Muscle layer of duodenum (tissue), 2 donors: ENCODE measurements at regions not wholly inside any gene's neighbourhood (a gene's known extent, or its start where the extent isn't known, plus 50 kb on each side); places are given as distances from the start of the nearest gene placed in this dataset.
"Not testable (repeated sequence)": the region's sequence is repeated elsewhere in the genome, so short reads cannot be mapped to it uniquely, and the experiment has no call there.

ENCODE experiments used
- H3K27ac ChIP-seq: one replicate; pipeline ENCODE4 v1.7.0; 2013; ENCODE audit warnings: mild to moderate bottlenecking, low read length
- H3K27me3 ChIP-seq: one replicate; pipeline ENCODE4 v1.7.0; 2013; ENCODE audit warnings: low read depth, mild to moderate bottlenecking, control low read depth, low read length
- H3K36me3 ChIP-seq, 2 donors: one replicate each; pipeline ENCODE4 v1.7.0; 2013; ENCODE audit warnings: low read length in 2 of 2, control low read depth in 1 of 2, mild to moderate bottlenecking in 1 of 2; ENCODE audit not compliant: insufficient read depth in 2 of 2, control insufficient read depth in 1 of 2
- H3K4me1 ChIP-seq, 2 donors: one replicate each; pipeline ENCODE4 v1.7.0; 2013; ENCODE audit warnings: low read length in 2 of 2, mild to moderate bottlenecking in 2 of 2, control low read depth in 1 of 2, moderate library complexity in 1 of 2; ENCODE audit not compliant: insufficient read depth in 2 of 2, control insufficient read depth in 1 of 2
- H3K4me3 ChIP-seq, 2 donors: one replicate each; pipeline ENCODE4 v1.7.0; 2013; ENCODE audit warnings: low read length in 2 of 2, low read depth in 1 of 2, mild to moderate bottlenecking in 1 of 2
- H3K9me3 ChIP-seq, 2 donors: one replicate each; pipeline ENCODE4 v1.7.0; 2013; ENCODE audit warnings: low read length in 2 of 2, control low read depth in 1 of 2, mild to moderate bottlenecking in 1 of 2; ENCODE audit not compliant: control insufficient read depth in 1 of 2
- donor health status: healthy.

DNA sequence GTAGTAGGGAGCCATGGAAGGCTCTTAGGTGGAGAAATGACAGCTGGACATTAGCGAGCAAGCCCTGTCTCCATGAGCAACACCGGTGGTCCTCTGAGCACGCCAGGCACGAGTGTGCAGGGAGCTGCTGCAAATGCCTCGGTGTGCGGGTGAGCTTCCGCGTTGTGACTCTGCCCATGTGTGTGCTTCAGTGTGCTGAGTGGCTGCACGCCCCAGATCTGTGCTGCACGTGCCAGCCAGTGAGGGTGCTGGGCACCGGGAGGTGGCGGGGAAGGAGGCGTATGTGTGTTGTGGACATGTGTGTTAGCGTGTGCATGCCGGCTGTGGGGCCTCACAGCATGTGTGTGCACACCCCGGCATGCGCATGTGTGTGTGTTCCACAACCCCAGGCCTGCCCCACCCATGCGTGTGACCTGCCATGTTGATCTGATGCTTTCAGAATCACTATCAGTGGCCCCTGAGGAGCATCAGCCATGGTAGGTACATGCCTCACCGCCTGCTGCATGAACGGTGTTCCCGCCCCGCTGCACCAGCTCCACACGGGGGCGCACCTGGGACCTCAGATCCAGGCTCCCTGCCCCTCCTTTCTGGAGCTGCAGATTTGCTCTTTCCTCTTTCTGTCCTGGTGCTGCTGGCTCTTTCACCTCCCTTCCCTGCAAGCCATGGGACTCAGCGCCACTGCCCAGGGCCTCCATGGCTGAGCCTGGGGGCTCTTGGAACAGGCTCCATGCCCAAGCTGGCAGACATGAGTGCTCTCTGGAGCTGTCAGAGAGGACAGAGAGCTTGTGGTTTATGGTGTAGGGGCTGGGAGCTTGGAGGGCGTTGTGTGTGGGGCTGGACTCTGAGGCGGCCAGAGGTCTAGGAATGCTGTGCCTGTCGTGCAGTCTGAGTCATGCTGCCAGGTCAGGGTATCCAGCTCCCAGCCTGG is 169.4 kb downstream of the TBC1D2B start:
- Histone ChIP-seq H3K36me3 (no peaks in the 10 kb centered on the region), H3K4me1 (no peaks in the 10 kb centered on the region), H3K27me3 (no peaks in the 10 kb centered on the region), H3K9me3 (no peaks in the 10 kb centered on the region), H3K4me3 (no peak overlapping the region), H3K27ac (no peak overlapping the region)

DNA sequence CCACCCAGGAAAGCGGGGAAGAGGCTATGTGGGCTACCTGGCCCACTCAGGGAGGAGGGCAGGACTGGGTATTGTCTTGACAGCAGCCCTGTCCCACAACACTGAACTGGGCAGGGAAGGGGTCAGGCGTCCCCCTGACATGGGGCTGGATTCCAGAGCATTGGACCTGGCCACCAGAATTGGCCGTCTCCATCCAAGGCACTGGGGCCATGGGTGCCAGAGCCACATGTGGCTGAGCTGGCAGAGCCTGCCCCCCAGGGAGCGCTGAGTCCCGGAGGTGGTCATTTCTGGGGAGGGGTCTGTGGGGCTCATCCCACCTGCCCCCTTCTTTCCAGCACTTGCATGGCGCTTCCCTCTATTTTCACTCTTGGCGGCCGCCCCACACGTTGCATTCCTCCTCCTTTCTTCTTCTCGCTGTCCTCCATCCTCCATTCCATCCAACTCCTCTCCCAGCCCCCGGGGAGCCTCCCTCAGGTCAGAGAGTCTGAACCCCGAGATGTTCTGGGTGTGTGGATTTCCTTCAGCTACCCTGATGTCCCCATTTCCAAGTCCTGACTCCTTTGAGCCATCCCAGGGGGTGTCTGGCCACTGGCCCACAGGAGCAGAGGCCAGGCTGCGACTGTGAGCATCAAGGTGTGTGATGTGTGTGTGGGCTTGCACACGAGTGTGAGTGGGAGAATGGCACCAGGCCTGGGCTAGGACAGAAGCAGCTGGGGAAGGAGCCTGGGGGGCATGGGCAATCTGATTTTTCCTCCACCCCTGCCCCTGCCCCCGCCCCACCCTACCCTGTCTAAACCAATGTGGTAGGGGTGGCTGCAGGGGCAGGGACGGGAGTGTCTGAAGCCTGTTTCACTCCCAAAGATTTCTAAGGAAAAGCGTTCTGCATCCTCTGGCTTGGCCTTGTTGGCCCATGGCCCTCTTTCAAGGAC is 171.2 kb downstream of the TBC1D2B start:
- not testable (repeated sequence) for H3K4me1 ChIP-seq, H3K27ac ChIP-seq, H3K9me3 ChIP-seq, H3K4me3 ChIP-seq, H3K36me3 ChIP-seq, H3K27me3 ChIP-seq

DNA sequence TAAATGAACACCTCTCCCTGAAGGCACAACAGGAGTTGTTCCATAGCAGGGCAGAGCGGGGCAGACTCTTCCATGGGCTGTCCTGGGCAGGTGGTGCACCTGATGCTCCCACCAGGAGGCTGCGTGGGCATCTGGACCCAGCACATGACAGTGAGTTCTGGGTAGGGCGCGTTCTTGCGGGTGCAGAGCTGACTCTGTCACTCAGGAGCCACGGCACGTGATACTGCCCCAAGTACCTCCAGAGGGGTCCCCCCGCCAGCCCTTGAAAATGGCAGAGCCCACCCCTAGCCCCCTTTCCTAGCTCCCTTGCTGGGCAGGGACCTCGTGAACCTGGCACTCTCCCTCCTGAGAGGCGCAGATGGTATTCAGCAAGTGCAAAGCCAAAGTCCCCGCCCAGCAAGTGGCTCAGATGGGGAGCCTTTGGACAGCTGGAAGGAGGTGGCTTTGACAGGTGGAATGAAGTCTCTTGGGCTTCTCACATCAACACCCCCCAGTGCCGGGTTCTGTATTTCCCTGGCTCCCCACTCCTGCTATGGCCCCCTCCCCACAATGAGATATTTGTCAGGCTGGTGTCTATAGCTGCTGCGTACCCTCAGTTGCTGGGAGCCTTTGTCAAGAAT is 172.1 kb downstream of the TBC1D2B start:
- no peaks in the 10 kb centered on the region for H3K27me3 ChIP-seq
- H3K27ac ChIP-seq, result no peak overlapping the region
- no peaks in the 10 kb centered on the region for H3K36me3 ChIP-seq
- H3K4me1 ChIP-seq, result no peaks in the 10 kb centered on the region
- no peak overlapping the region for H3K4me3 ChIP-seq
- H3K9me3 ChIP-seq, result no peaks in the 10 kb centered on the region

DNA sequence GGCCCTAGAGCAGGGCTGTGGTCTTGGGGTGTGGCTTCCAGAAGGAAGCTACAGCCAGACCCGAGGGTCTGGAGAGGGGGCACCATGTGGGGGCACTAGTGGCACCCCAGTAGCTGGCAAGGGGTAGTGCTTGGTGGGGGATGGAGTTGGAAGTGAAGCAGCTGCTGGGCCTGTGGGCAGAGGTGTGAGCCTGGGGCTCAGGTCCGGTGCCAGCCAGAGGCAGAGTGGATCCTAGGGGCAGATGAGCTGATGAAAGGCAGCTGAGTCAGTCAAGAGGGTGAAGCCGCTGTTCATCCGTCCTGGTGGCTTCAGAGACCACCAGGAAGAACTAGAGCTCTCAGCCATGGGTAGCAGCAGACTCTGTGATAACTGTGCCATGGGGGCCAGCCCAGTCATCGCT is 172.6 kb downstream of the TBC1D2B start:
- Histone ChIP-seq H3K36me3 (no peaks in the 10 kb centered on the region), H3K27me3 (no peaks in the 10 kb centered on the region), H3K9me3 (no peaks in the 10 kb centered on the region), H3K4me3 (no peak overlapping the region), H3K4me1 (no peaks in the 10 kb centered on the region), H3K27ac (no peak overlapping the region)

- no peaks in the 10 kb centered on the region for H3K36me3 ChIP-seq
These were observed 173.1 kb downstream of the TBC1D2B start for GRCh38 chr15:77904436-77904821.

DNA sequence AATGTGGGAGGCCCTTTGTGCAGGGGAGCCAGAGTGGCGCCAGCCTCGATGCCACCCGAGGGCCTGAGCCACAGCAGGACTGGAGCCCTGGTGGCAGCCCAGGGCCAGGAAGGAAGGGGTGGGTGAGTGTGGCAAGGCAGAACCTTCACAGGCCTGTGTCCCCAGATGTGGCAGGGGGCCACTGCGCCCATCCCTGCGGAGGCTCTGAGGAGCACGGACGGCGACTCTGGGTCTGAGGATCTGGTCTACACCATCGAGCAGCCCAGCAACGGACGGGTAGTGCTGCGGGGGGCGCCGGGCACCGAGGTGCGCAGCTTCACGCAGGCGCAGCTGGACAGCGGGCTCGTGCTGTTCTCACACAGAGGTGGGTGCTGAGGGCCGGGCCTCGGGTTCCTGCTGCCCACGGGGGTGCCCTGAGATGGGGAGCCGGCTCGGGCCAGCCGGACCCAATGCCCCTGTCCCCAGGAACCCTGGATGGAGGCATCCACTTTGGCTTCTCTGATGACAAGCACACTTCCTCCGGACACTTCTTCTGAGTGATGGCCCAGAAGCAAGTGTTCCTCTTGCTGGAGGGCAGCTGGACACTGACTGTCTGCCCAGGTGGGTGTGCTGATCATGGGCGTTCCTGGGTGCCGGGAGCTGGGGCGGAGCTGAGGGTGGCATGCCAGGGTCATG is 173.6 kb downstream of the TBC1D2B start:
- not testable (repeated sequence) for H3K4me1 ChIP-seq, H3K27ac ChIP-seq, H3K27me3 ChIP-seq, H3K36me3 ChIP-seq, H3K4me3 ChIP-seq, H3K9me3 ChIP-seq

More at GRCh38 chr15:77904436-77904821, 173.1 kb downstream of the TBC1D2B start:
- H3K27ac ChIP-seq, result no peak overlapping the region
- H3K27me3 ChIP-seq, result no peaks in the 10 kb centered on the region
- no peaks in the 10 kb centered on the region for H3K9me3 ChIP-seq
- no peak overlapping the region for H3K4me3 ChIP-seq
- H3K4me1 ChIP-seq, result no peaks in the 10 kb centered on the region

DNA sequence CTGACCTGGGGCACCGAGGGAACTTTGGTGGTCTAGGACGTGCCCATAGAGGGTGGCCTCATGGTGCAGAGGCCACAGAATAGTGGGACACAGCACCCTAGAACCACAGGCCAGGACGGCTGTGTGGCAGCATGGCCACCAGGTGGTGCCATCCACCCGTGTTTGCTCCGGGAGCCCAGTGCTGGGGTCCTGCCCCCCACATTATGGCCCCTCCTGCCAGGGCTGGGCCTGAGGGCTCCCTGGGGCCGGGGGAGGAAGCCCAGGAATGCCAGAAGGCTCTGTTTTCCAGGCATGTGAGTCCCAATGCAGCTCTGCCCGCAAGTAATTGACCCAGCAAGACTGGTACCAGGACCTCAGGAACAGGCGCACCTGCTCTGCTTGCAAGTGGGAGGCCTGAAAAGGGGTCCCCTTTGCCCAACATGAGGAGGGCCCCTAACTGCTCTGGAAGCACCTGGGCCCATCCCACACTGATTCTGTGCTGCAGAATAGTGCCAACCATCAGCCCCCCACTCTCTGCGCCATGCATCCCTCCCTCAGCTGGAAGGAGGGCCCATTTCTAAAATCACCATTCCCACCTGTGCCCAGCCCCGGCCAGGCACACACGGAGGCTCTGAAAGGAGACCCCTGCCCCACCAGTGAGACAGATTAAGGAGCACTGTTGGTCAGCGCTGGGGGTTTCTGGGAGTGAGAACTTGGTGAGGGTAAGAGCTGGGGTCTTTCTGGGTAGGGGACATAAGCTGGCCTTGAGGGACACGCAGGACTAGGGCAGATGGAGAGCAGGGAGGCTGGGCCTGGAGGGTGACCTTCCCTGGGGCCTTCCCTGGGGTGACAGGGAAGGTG is 174.4 kb downstream of the TBC1D2B start:
- H3K27me3 ChIP-seq, H3K9me3 ChIP-seq, H3K27ac ChIP-seq, H3K4me1 ChIP-seq, H3K4me3 ChIP-seq, H3K36me3 ChIP-seq: not testable (repeated sequence)

DNA sequence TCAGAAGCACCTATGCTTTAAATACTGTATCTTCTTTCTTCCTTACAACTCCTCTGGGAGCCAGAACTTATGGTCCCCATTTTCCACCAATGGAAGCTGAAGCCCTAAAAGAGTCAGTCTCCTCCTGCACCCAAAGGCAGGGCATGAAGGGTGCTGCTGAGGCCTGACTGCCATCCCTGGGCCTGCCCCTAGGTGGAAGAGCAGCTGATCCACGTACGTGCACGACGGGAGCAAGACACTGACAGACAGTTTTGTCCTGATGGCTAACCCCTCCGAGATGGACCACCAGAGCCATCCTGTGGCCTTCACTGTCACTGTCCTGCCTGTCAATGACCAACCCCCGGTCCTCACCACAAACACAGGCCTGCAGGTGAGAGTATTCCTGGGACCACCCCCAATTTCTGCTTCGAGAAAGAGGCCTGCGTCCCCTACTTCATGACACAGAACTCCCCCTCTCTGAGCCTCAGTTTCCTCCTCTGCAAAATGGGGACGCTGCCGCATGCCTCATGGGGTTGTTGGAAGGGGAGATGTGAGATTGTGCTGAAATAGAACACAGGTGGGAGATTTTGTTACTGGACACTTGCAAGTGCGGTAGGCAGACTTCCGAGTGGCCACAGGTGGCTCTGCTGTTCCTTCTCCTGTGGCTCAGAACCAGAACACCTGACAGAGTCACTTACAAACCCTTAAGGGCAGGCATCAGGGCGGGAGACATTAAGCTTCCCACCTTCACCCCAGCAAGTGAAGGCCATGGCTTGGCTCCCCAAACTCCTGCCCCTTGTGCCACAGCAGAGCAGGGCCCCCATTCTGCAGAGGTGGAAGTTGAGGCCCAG is 175.4 kb downstream of the TBC1D2B start:
- Histone ChIP-seq H3K4me1 (no peaks in the 10 kb centered on the region), H3K9me3 (no peaks in the 10 kb centered on the region), H3K27me3 (no peaks in the 10 kb centered on the region), H3K4me3 (no peak overlapping the region), H3K27ac (no peak overlapping the region), H3K36me3 (no peaks in the 10 kb centered on the region)

DNA sequence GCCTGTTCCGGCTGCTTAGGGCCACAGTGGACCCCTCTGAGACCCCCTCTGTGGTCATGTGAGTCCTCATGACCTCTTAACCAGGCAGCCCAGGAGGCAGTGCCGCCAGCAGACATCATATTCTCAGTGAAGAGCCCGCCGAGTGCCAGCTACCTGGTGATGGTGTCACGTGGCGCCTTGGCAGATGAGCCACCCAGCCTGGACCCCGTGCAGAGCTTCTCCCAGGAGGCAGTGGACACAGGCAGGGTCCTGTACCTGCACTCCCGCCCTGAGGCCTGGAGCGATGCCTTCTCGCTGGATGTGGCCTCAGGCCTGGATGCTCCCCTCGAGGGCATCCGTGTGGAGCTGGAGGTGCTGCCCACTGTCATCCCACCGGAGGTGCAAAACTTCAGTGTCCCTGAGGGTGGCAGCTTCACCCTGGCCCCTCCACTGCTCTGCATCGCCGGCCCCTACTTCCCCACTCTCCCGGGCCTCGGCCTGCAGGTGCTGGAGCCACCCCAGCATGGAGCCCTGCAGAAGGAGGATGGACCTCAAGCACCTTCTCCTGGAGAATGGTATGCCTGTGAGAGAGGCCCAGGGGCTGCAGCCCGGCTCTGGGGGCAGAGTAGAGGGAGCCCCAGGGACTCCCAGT is 176.1 kb downstream of the TBC1D2B start:
- no peak overlapping the region for H3K4me3 ChIP-seq
- H3K27ac ChIP-seq, result no peak overlapping the region
- H3K4me1 ChIP-seq, result no peaks in the 10 kb centered on the region
- H3K9me3 ChIP-seq, result no peaks in the 10 kb centered on the region
- H3K27me3 ChIP-seq, result no peaks in the 10 kb centered on the region
- no peaks in the 10 kb centered on the region for H3K36me3 ChIP-seq
